ENCODE measurements at regions not wholly inside any gene's neighbourhood (a gene's known extent, or its start where the extent isn't known, plus 50 kb on each side); places are given as distances from the start of the nearest gene placed in this dataset.

DNA sequence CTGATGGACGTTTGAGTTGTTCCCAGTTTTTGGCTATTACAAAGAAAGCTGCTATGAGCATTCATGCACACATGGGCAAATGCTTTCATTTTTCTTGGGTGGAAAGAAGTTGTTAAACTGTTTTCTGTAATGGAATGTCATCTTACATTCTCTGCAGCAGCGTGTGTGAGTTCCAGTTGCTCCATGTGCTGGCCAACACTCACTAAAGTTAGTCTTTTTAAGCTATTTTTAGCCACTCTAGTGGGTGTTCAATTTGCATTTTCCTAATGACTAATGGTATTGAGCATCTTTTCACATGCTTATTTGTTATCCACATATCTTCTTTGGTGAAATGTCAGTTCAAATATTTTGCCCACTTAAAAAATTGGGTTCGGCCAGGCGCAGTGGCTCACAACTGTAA is 82.8 kb upstream of the COL13A1 start:
- CTCF ChIA-PET, result no interaction called here
- TF ChIP-seq, protein P1, sequence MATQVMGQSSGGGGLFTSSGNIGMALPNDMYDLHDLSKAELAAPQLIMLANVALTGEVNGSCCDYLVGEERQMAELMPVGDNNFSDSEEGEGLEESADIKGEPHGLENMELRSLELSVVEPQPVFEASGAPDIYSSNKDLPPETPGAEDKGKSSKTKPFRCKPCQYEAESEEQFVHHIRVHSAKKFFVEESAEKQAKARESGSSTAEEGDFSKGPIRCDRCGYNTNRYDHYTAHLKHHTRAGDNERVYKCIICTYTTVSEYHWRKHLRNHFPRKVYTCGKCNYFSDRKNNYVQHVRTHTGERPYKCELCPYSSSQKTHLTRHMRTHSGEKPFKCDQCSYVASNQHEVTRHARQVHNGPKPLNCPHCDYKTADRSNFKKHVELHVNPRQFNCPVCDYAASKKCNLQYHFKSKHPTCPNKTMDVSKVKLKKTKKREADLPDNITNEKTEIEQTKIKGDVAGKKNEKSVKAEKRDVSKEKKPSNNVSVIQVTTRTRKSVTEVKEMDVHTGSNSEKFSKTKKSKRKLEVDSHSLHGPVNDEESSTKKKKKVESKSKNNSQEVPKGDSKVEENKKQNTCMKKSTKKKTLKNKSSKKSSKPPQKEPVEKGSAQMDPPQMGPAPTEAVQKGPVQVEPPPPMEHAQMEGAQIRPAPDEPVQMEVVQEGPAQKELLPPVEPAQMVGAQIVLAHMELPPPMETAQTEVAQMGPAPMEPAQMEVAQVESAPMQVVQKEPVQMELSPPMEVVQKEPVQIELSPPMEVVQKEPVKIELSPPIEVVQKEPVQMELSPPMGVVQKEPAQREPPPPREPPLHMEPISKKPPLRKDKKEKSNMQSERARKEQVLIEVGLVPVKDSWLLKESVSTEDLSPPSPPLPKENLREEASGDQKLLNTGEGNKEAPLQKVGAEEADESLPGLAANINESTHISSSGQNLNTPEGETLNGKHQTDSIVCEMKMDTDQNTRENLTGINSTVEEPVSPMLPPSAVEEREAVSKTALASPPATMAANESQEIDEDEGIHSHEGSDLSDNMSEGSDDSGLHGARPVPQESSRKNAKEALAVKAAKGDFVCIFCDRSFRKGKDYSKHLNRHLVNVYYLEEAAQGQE (IDR thresholded peaks at IDR 0.05; ENCODE audit: insufficient read depth in 1 of 2, low read depth in 2 of 2, low read length in 1 of 2), result no peak
- TF ChIP-seq POLR2AphosphoS5 (IDR thresholded peaks at IDR 0.05; ENCODE audit: low read depth, low read length), result no peak
- no peak for TF ChIP-seq SIN3A (IDR thresholded peaks at IDR 0.05; ENCODE audit: borderline replicate concordance, insufficient read depth, low read depth, low read length)
- TF ChIP-seq TCF7L2 (IDR thresholded peaks at IDR 0.05; ENCODE audit: low read depth, low read length), result no peak
- TF ChIP-seq, protein P2, sequence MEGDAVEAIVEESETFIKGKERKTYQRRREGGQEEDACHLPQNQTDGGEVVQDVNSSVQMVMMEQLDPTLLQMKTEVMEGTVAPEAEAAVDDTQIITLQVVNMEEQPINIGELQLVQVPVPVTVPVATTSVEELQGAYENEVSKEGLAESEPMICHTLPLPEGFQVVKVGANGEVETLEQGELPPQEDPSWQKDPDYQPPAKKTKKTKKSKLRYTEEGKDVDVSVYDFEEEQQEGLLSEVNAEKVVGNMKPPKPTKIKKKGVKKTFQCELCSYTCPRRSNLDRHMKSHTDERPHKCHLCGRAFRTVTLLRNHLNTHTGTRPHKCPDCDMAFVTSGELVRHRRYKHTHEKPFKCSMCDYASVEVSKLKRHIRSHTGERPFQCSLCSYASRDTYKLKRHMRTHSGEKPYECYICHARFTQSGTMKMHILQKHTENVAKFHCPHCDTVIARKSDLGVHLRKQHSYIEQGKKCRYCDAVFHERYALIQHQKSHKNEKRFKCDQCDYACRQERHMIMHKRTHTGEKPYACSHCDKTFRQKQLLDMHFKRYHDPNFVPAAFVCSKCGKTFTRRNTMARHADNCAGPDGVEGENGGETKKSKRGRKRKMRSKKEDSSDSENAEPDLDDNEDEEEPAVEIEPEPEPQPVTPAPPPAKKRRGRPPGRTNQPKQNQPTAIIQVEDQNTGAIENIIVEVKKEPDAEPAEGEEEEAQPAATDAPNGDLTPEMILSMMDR (IDR thresholded peaks at IDR 0.05), result no peak
- BruUV-seq (replicated peaks), result no TSS peak
- Histone ChIP-seq H3K27ac (ENCODE audit: low read length) (no peak overlapping the region), H3K27me3 (ENCODE audit: control insufficient read depth, insufficient read depth, low read length) (no peaks in the 10 kb centered on the region; the same call in none of the 2 replicates), H3K4me1 (ENCODE audit: control insufficient read depth, insufficient read depth, low read length) (no peaks in the 10 kb centered on the region), H3K9me3 (ENCODE audit: control insufficient read depth, insufficient read depth, low read depth, low read length) (peaks cover 3% of the 10 kb centered on the region; the same call in 1 of the 2 replicates), H3K36me3 (ENCODE audit: control insufficient read depth, insufficient read depth, low read length) (no peaks in the 10 kb centered on the region), H3K4me3 (ENCODE audit: low read depth in 2 of 2, low read length in 2 of 2) (no peak overlapping the region)
- no peak for ATAC-seq
- POLR2A ChIA-PET, result no interaction called here
- no peak for DNase-seq (ENCODE audit: low read depth, low spot score)
- in situ Hi-C loops (cut with HindIII; ENCODE audit: low pct_unique_long_range_greater_than_20kb, low sequenced_read_pairs), result no loop called here
- intact Hi-C loops (cut with micrococcal nuclease; ENCODE audit: unreplicated experiment), result no loop called here

DNA sequence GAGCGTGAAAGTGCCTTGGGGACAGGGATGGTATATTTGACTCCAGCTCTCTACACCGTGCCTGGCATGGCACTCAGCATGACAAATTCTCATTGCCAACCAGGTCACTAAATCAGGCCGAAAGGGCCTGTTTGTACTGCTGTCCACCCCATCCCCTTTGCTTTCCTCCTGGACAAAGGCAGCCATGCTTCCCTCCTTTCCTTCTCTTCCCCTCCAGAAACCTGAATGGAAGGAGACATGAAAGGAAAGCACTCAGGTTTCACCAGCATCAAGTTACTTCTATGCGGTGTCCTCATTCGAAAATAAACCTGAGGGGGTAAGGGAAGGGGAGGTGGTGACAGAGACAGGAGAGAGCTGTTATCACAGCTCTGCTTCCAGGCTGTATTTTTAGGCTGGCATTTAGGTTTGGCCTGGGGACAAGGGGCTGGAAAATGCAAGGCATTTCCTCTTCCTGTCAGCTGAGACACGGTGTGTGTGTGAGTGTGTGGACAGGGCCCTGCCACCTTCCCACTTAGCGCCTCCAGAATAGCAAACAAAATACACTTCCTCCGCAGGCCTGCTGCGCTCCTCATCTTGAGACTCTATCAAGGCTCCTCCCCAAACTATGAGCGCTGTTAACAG is 79.9 kb upstream of the COL13A1 start:
- ATAC-seq (no peak), DNase-seq (ENCODE audit: low read depth, low spot score) (no peak)
- H3K9me3 ChIP-seq (ENCODE audit: control insufficient read depth, insufficient read depth, low read depth, low read length), result peaks cover 3% of the 10 kb centered on the region; the same call in 1 of the 2 replicates
- intact Hi-C loops (cut with micrococcal nuclease; ENCODE audit: unreplicated experiment) (no loop called here), in situ Hi-C loops (cut with HindIII; ENCODE audit: low pct_unique_long_range_greater_than_20kb, low sequenced_read_pairs) (no loop called here)
- H3K27ac ChIP-seq (ENCODE audit: low read length), result no peak overlapping the region
- TF ChIP-seq SIN3A (IDR thresholded peaks at IDR 0.05; ENCODE audit: borderline replicate concordance, insufficient read depth, low read depth, low read length), result no peak
- no peak for TF ChIP-seq TCF7L2 (IDR thresholded peaks at IDR 0.05; ENCODE audit: low read depth, low read length)
- TF ChIP-seq, protein P2 (IDR thresholded peaks at IDR 0.05), result no peak
- no peak for TF ChIP-seq POLR2AphosphoS5 (IDR thresholded peaks at IDR 0.05; ENCODE audit: low read depth, low read length)
- TF ChIP-seq, protein P1 (IDR thresholded peaks at IDR 0.05; ENCODE audit: insufficient read depth in 1 of 2, low read depth in 2 of 2, low read length in 1 of 2), result no peak
- ChIA-PET POLR2A (no interaction called here), CTCF (interaction anchor here (0.6 to 1.1 kb wide), 3 partner anchors 9 to 84 kb away, joined by 3 to 4 read pairs (median 3); no protein-coding TSS in a partner anchor)
- H3K27me3 ChIP-seq (ENCODE audit: control insufficient read depth, insufficient read depth, low read length), result peaks cover 4% of the 10 kb centered on the region
- no peaks in the 10 kb centered on the region for H3K36me3 ChIP-seq (ENCODE audit: control insufficient read depth, insufficient read depth, low read length)
- BruUV-seq (replicated peaks), result no TSS peak
- H3K4me1 ChIP-seq (ENCODE audit: control insufficient read depth, insufficient read depth, low read length), result no peaks in the 10 kb centered on the region
- H3K4me3 ChIP-seq (ENCODE audit: low read depth in 2 of 2, low read length in 2 of 2), result no peak overlapping the region

All from Panc1 (cell line).